K562 (cell line): ENCODE measurements at regions not wholly inside any gene's neighbourhood (a gene's known extent, or its start where the extent isn't known, plus 50 kb on each side); places are given as distances from the start of the nearest gene placed in this dataset.

Experiments used
- COPS2 ChIP-seq: fragments of 450-650 bp; conservative IDR thresholded peaks from 2 replicates; pipeline ENCODE4 v1.6.1; 2016; ENCODE audit warnings: mild to moderate bottlenecking, moderate library complexity
- HOXB6 ChIP-seq: fragments of 250-450 bp; sonication (Bioruptor Pico); IDR thresholded peaks from 2 replicates; pipeline ENCODE4 v1.5.1; 2022; ENCODE audit warnings: mild to moderate bottlenecking, borderline replicate concordance
- KAT8 ChIP-seq: fragments of 450-650 bp; IDR thresholded peaks from 2 replicates; pipeline ENCODE4 v1.6.1; 2016; ENCODE audit warnings: low read depth, mild to moderate bottlenecking
- LARP7 ChIP-seq: fragments of 450-650 bp; IDR thresholded peaks from 2 replicates; pipeline ENCODE4 v1.6.1; 2016
- MBD2 ChIP-seq: sonication (generic); IDR thresholded peaks from 2 replicates; pipeline ENCODE4 v1.6.1; 2016; ENCODE audit warnings: low read depth, borderline replicate concordance
- MEF2D ChIP-seq: conservative IDR thresholded peaks from 2 replicates; pipeline ENCODE4 v1.6.1; 2016; ENCODE audit warnings: low read depth, missing genetic modification characterization, missing compliant biosample characterization
- NCOA6 ChIP-seq: fragments of 450-650 bp; IDR thresholded peaks from 2 replicates; pipeline ENCODE4 v1.6.1; 2017; ENCODE audit warnings: mild to moderate bottlenecking
- POU5F1 ChIP-seq: fragments of 150-350 bp; IDR thresholded peaks from 2 replicates; pipeline ENCODE4 v1.6.1; 2014; ENCODE audit warnings: borderline replicate concordance, low read length, low read depth, mild to moderate bottlenecking; ENCODE audit not compliant: partially characterized antibody
- PRPF4 ChIP-seq: fragments of 200-400 bp; formaldehyde crosslinking; IDR thresholded peaks from one replicate; pipeline ENCODE4 v1.6.1; 2017; ENCODE audit warnings: low read length, low read depth, mild to moderate bottlenecking; ENCODE audit not compliant: insufficient read depth, poor library complexity, severe bottlenecking
- PTTG1 ChIP-seq: fragments of 450-650 bp; IDR thresholded peaks from 2 replicates; pipeline ENCODE4 v1.6.1; 2016; ENCODE audit warnings: low read depth, mild to moderate bottlenecking, missing genetic modification characterization, missing compliant biosample characterization
- RFX7 ChIP-seq: fragments of 250-450 bp; sonication (Bioruptor Pico); IDR thresholded peaks from 2 replicates; pipeline ENCODE4 v1.5.1; 2021; ENCODE audit warnings: mild to moderate bottlenecking
- SMAD2 ChIP-seq: fragments of 150-350 bp; IDR thresholded peaks from 2 replicates; pipeline ENCODE4 v1.6.1; 2014; ENCODE audit warnings: low read depth, mild to moderate bottlenecking, low read length
- SNIP1 ChIP-seq: fragments of 450-650 bp; IDR thresholded peaks from 2 replicates; pipeline ENCODE4 v1.7.1; 2017; ENCODE audit warnings: low read depth, mild to moderate bottlenecking
- ZNF766 ChIP-seq: fragments of 200-800 bp; sonication (Bioruptor generic); conservative IDR thresholded peaks from 2 replicates; pipeline ENCODE4 v1.6.1; 2016; ENCODE audit warnings: missing genetic modification characterization, missing compliant biosample characterization
- TF ChIP-seq, protein P1 (sequence below): sonication (generic); formaldehyde crosslinking; IDR thresholded peaks from 2 replicates; pipeline ENCODE4 v1.8.0; 2022; ENCODE audit warnings: mild to moderate bottlenecking, missing genetic modification reagents
- TF ChIP-seq, protein P2 (sequence below), 3 experiments: IDR thresholded peaks in 2 of 3; conservative IDR thresholded peaks in 1 of 3; 2 replicates each; pipeline ENCODE4 v1.5.1; 2011 to 2012; ENCODE audit warnings: low read length in 3 of 3, mild to moderate bottlenecking in 3 of 3, control low read depth in 2 of 3, improper control_type of control experiment in 1 of 3, inconsistent platforms in 1 of 3, low read depth in 1 of 3, mixed read lengths in 1 of 3, moderate library complexity in 1 of 3; ENCODE audit not compliant: insufficient read depth in 2 of 3
- TF ChIP-seq, protein P3 (sequence below): fragments of 150-350 bp; IDR thresholded peaks from 2 replicates; pipeline ENCODE4 v1.6.1; 2014; ENCODE audit warnings: low read depth, mild to moderate bottlenecking, low read length, borderline replicate concordance
- TF ChIP-seq, protein P4 (sequence below): fragments of 450-650 bp; IDR thresholded peaks from 2 replicates; pipeline ENCODE4 v1.6.1; 2017; ENCODE audit warnings: antibody characterized with exemption

DNA sequence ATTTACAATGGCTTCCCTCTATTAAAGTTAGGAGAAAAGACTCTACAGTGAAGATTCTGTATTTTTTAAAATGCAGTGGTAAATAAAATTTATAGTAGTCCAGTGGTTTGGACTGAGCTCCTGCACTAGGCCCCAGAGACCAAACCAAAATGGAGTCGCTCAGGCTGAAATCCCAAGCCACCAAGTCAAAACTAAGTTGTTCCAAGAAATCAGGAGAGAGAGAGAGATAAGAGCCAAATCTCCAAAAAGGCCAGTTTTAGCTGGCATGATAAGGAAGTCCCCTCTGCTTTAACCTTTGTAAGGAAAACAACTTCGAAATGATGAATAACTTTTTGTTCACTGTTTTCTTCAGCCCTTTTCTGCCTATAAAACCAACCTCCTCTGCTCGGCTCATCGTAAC is 265.9 kb upstream of the KLF14 start (continued):
- TF ChIP-seq KAT8, result no peak
- TF ChIP-seq MEF2D (tag), result 0 out of 2 replicates have a peak, but pooled peaks have one; percentile 31
- TF ChIP-seq ZNF766 (CRISPR knock-in tag), result peak; percentile 78
- TF ChIP-seq RFX7, result 0 out of 2 replicates have a peak, but pooled peaks have one; percentile 67
- TF ChIP-seq, protein P1, sequence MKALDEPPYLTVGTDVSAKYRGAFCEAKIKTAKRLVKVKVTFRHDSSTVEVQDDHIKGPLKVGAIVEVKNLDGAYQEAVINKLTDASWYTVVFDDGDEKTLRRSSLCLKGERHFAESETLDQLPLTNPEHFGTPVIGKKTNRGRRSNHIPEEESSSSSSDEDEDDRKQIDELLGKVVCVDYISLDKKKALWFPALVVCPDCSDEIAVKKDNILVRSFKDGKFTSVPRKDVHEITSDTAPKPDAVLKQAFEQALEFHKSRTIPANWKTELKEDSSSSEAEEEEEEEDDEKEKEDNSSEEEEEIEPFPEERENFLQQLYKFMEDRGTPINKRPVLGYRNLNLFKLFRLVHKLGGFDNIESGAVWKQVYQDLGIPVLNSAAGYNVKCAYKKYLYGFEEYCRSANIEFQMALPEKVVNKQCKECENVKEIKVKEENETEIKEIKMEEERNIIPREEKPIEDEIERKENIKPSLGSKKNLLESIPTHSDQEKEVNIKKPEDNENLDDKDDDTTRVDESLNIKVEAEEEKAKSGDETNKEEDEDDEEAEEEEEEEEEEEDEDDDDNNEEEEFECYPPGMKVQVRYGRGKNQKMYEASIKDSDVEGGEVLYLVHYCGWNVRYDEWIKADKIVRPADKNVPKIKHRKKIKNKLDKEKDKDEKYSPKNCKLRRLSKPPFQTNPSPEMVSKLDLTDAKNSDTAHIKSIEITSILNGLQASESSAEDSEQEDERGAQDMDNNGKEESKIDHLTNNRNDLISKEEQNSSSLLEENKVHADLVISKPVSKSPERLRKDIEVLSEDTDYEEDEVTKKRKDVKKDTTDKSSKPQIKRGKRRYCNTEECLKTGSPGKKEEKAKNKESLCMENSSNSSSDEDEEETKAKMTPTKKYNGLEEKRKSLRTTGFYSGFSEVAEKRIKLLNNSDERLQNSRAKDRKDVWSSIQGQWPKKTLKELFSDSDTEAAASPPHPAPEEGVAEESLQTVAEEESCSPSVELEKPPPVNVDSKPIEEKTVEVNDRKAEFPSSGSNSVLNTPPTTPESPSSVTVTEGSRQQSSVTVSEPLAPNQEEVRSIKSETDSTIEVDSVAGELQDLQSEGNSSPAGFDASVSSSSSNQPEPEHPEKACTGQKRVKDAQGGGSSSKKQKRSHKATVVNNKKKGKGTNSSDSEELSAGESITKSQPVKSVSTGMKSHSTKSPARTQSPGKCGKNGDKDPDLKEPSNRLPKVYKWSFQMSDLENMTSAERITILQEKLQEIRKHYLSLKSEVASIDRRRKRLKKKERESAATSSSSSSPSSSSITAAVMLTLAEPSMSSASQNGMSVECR (CRISPR knock-in tag), result no peak
- TF ChIP-seq, protein P2, sequence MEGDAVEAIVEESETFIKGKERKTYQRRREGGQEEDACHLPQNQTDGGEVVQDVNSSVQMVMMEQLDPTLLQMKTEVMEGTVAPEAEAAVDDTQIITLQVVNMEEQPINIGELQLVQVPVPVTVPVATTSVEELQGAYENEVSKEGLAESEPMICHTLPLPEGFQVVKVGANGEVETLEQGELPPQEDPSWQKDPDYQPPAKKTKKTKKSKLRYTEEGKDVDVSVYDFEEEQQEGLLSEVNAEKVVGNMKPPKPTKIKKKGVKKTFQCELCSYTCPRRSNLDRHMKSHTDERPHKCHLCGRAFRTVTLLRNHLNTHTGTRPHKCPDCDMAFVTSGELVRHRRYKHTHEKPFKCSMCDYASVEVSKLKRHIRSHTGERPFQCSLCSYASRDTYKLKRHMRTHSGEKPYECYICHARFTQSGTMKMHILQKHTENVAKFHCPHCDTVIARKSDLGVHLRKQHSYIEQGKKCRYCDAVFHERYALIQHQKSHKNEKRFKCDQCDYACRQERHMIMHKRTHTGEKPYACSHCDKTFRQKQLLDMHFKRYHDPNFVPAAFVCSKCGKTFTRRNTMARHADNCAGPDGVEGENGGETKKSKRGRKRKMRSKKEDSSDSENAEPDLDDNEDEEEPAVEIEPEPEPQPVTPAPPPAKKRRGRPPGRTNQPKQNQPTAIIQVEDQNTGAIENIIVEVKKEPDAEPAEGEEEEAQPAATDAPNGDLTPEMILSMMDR (IDR thresholded peaks at IDR 0.05 in 2 of 3, conservative IDR thresholded peaks at IDR 0.05 in 1 of 3; ENCODE audit: insufficient read depth in 2 of 3, low read depth in 1 of 3, low read length in 3 of 3), result no peak
- TF ChIP-seq PTTG1 (tag), result no peak
- no peak for TF ChIP-seq SNIP1
- no peak for TF ChIP-seq COPS2
- TF ChIP-seq, protein P3, sequence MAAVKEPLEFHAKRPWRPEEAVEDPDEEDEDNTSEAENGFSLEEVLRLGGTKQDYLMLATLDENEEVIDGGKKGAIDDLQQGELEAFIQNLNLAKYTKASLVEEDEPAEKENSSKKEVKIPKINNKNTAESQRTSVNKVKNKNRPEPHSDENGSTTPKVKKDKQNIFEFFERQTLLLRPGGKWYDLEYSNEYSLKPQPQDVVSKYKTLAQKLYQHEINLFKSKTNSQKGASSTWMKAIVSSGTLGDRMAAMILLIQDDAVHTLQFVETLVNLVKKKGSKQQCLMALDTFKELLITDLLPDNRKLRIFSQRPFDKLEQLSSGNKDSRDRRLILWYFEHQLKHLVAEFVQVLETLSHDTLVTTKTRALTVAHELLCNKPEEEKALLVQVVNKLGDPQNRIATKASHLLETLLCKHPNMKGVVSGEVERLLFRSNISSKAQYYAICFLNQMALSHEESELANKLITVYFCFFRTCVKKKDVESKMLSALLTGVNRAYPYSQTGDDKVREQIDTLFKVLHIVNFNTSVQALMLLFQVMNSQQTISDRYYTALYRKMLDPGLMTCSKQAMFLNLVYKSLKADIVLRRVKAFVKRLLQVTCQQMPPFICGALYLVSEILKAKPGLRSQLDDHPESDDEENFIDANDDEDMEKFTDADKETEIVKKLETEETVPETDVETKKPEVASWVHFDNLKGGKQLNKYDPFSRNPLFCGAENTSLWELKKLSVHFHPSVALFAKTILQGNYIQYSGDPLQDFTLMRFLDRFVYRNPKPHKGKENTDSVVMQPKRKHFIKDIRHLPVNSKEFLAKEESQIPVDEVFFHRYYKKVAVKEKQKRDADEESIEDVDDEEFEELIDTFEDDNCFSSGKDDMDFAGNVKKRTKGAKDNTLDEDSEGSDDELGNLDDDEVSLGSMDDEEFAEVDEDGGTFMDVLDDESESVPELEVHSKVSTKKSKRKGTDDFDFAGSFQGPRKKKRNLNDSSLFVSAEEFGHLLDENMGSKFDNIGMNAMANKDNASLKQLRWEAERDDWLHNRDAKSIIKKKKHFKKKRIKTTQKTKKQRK, result no peak
- no peak for TF ChIP-seq POU5F1
- TF ChIP-seq NCOA6, result no peak
- no peak for TF ChIP-seq HOXB6 (CRISPR knock-in tag)
- no peak for TF ChIP-seq SMAD2
- TF ChIP-seq PRPF4, result no peak
- no peak for TF ChIP-seq MBD2
- no peak for TF ChIP-seq LARP7
- TF ChIP-seq, protein P4, sequence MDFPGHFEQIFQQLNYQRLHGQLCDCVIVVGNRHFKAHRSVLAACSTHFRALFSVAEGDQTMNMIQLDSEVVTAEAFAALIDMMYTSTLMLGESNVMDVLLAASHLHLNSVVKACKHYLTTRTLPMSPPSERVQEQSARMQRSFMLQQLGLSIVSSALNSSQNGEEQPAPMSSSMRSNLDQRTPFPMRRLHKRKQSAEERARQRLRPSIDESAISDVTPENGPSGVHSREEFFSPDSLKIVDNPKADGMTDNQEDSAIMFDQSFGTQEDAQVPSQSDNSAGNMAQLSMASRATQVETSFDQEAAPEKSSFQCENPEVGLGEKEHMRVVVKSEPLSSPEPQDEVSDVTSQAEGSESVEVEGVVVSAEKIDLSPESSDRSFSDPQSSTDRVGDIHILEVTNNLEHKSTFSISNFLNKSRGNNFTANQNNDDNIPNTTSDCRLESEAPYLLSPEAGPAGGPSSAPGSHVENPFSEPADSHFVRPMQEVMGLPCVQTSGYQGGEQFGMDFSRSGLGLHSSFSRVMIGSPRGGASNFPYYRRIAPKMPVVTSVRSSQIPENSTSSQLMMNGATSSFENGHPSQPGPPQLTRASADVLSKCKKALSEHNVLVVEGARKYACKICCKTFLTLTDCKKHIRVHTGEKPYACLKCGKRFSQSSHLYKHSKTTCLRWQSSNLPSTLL, result no peak
